ENCODE measurements at regions not wholly inside any gene's neighbourhood (a gene's known extent, or its start where the extent isn't known, plus 50 kb on each side); places are given as distances from the start of the nearest gene placed in this dataset.

- no peak for TF ChIP-seq EZH2phosphoT487 (IDR thresholded peaks at IDR 0.05; ENCODE audit: borderline replicate concordance, low read depth, low read length)
- TF ChIP-seq CTCF (conservative IDR thresholded peaks at IDR 0.05; ENCODE audit: low read length) = no peak
Measured at GRCh38 chr9:1208157-1208556, 158.0 kb downstream of the DMRT2 start.

All from OCI-LY7 (cell line).